Nucleus accumbens (tissue), 56 donors: ENCODE measurements at regions not wholly inside any gene's neighbourhood (a gene's known extent, or its start where the extent isn't known, plus 50 kb on each side); places are given as distances from the start of the nearest gene placed in this dataset.

Experiments
- DNase-seq, 56 donors: peaks; one replicate each; lab custom pipeline; 2025; lab: John Stamatoyannopoulos, UW

GRCh38 chr1:98336472-98337083 lies 324.9 kb upstream of the SNX7 start:
- no peak for DNase-seq

DNA sequence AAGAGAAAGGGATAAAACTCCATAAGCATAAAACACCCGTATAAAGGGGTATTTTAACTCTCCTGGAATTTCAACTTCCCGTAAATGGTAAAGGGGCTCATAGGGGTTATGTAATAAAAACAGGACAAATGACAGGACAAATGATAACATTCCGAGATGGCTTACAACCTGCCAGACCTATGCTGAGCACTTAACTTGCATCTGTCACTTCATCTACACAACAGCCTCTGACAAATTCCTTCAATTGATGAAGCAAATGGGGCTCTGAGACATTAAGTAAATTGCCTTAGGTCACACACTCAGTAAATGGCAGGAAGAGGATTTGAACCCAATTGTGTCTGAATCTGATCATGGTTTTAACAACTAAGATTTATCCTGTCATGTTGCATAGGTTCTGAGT lies 327.6 kb upstream of the SNX7 start:
- no peak for DNase-seq

DNA sequence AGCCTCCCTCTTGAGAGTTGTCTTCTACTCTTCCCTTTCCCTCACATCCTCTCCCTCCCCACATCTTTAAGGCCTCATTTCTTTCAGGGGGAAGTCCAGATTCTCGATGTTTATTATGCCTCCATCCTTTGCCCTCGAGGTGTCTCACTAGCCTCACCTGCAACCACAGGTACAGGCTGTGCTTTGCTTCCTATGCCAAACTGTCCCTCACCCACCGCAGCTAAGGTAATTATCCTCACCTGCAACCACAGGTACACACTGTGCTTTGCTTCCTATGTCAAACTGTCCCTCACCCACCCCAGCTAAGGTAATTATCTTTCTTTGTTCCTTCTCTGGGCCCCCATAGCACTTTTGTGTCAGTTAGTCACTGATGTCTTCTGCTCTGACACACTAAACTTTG lies 328.1 kb upstream of the SNX7 start:
- no peak for DNase-seq

DNA sequence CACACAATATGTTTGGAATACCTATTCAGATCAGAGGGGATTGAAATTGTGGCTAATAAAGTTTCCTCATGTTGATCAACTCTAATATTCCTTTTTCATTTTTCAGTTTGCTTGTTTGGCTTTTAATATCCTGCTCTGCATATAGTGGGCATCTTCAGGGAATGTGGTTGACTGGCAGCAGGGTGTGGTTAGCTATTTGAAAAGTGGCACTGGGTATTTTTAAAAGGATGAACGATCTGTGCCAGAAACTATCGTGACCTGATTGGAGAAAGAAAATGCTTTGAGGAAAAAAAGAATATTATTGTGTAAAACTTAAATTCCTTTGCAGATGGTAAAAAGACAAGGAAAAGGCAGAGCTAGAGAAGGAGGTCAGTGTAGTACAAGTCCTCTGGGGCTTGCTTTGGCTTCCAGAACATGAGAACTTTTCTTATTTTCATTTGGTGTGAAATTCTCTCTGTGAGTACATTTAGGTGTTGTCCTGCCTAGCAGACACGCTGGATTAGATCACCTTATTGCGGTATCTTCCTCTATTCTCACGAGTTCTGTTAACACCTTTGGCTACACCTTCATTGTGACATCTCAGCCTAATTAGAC lies 329.7 kb upstream of the SNX7 start:
- DNase-seq: no peak

DNA sequence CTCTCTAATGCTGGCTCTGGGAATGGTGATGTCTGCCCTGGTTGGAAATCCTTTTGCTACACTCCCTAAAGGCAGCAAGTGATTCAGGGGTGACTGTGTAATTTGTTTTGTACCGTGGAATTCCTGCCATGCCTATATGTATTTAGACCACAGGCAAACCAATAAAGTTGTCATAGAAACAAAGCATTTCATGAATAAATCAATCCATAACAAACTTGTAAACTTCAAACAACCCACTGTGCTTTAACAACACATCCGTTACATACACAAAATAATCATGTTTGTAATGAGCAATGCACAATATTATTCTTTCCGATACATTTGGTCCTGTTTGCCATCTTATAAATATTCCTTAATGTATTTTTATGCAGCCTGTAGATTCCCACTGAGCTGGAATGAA lies 330.3 kb upstream of the SNX7 start:
- DNase-seq: no peak

DNA sequence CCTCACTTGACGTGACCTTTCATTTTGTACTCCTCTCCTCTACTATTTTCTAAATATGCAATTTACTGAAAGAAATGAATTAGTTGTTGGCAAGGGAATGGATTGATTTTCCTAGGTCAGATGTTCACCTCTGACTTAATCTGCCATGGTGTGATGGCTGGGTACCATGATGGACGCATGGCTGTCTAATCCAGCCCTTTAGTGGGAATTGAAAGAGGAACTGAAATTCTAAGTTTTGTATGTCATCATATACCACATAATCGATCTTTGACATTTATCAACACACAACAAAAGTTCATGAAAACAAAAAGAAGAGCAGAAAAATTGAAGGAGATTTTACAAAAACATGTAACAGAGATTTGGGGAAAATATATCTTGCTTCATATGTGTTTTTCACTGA lies 331.3 kb upstream of the SNX7 start:
- DNase-seq: no peak

DNA sequence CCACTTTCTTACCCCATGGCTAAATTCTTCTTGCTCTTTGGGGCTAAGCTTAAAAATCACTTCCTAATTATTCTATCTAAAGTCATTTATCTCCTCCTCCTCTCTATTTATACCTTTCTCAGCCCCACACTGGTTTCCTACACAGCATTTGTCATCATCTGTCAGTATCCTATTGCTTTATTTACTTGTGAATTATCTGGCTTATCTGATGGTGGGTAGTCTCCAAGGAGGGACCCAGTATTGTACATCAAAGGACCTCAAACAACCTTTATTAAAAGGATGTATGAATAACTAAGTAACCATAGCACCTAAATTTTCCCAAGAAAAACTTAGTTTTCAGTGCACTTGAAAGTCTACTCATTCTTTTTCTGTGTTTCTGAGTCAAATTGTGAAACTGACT lies 332.7 kb upstream of the SNX7 start:
- no peak for DNase-seq

DNA sequence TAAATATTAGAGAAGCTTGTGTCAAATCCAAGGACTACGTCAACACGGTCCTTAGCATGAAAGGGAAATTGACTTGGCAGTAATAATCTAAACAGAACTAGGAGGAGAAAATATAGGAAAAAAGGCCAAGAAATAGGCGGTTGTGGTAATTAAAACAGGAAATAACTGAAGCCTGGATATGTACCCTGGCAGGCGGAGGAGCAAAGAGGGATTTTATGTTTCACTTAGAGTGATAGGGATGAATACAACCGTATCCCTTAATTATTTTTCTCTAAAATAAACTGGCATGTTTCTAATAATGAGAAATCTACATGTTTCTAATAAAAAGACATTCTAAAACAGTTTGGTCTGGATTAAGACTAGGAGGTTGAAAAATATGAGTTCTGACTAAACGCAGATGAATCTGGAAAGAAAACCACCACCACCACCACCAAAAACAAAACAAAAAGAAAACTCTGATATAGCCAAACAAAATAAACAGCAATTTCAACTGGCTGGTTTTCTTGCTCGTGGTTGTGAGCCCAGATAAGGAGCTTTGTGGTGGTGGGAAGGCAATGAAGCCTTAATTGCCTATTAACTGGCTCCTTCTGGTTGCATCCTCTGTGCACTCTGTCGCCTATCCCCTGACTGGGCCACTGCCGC lies 334.2 kb upstream of the SNX7 start:
- no peak for DNase-seq

DNA sequence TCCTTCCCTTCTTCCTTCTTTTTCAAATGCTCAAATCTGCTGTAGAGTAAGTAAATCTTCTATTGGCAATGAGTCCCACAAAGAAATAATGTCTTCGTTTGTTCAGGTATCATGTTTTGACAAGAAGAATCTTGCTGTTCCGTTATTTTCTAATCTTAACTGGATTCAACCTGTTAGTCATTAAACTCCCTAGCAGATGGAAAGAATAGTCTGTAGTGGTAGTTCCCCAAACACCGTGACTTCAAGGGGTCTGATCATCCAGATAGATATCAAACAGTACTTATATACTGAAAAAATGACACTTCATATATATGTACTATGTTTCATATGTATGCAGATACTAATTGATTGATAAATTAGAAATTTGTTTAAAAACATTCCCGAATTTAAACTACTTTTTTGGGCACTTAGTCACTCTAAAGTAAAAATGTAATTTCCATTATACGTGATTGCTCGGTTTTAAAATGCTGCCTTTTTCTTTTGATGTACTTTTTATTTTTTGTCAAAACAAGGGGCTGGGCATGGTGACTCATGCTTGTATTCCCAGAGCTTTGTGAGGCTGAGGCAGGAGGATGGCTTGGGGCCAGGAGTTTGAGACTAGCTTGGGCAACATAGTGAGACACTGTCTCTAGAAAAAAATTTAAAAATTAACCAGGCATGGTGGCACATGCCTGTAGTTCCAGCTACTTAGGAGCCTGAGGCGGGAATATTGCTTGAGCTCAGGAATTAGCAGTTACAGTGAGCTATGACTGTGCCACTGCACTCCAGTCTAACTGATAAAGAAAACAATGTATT lies 335.7 kb upstream of the SNX7 start:
- DNase-seq: peak in 4 of 56 donors; percentile 1 to 43 (median 9)

- DNase-seq: no peak
These were observed 337.6 kb upstream of the SNX7 start for GRCh38 chr1:98323906-98324358.

DNA sequence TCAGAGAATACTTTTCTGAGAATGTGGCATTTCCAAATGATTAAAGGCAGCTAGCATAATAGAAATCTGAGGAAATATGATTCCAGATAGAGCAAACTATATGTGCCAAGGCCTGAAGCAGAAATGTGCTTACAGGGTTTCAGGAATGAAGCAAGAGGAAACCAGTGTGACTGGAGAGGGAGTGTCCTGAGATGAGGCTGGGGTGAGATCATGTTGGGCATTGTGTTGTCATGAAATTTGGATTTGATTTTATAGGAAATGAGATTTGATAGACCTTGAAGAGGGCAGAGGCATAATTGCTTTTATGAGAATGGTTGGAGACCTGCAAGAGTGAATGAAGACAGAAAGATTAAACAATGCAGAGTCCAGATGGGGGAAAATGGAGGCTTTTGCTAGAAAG lies 338.1 kb upstream of the SNX7 start:
- DNase-seq: no peak

- DNase-seq: no peak
These were observed 338.6 kb upstream of the SNX7 start for GRCh38 chr1:98322966-98323365.

GRCh38 chr1:98322086-98322485 lies 339.4 kb upstream of the SNX7 start:
- no peak for DNase-seq

GRCh38 chr1:98321191-98321590 lies 340.3 kb upstream of the SNX7 start:
- DNase-seq: no peak

DNA sequence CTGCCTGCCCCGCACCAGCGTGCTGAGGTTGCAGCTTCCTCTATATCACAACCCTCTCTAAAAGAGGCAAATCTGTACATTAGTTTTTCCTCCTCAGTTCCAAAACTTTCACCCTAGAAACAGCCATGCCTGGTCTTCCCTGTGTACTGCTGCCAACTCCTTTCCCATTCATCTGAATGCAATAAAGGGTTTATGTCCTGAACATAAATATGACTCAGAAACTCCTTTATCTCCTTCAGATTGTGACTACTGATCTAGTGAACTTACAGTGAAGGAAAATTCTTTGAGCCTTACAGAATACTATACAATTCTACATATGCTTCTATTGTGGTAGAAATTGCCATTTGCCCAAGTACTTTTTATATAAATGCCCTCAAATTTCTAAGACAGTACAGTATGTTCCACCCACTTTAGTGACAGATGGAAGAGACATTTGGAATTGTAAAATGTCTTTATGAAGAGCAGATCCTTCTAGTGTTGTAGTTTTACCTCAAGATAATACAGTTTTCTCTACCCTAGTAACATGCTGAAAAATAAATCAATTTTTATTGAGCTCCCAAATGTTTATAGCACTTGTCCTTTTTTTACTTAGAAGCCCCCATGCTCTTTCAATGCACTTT lies 345.1 kb upstream of the SNX7 start:
- DNase-seq: no peak

GRCh38 chr1:98315309-98315708 lies 346.2 kb upstream of the SNX7 start:
- DNase-seq: no peak

DNA sequence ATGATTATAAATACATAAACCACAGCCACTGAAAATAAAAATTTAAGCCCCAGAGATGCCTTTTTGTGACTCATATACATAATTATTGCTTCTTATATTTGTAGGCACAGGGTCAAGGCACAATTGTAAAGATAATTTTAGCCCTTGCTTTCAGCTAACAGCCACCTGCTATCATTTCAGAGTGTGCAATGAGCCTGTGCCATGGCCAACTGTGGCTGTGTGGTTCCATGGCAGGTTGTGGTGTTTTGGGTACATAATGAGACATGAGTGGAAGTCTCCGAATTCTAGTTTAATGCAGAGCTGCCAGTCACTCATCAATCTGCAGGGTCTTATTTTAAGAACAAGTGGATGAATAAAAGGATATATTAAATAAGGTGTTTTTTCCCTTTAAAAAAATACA lies 346.9 kb upstream of the SNX7 start:
- DNase-seq: no peak

DNA sequence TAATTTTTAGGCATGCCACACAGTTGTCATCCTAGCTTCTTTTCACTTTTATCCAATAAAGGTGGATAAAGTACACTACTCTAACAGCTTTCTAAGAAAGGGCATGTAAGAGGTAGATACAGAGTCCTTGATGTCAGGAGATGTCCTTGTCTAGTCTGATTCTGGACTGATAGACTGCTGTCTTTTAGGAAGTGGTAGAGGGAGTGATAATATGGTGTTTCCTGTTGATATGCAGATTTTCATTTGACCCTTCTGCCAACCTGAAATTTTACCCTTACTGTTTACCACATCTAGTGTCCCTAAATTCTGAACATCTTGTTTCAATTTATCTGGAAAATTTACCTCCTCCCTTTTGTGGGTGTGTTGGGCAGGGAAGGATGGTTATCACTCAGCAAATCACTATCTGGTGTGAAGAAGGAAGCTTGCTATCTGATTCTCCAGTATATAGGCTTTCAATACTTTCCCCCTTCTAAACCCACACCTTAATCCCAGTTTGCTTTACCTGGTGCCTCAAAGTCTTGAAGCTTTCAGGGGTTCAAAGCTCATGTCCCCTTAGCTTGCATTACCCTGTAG lies 354.9 kb upstream of the SNX7 start:
- DNase-seq: no peak

DNA sequence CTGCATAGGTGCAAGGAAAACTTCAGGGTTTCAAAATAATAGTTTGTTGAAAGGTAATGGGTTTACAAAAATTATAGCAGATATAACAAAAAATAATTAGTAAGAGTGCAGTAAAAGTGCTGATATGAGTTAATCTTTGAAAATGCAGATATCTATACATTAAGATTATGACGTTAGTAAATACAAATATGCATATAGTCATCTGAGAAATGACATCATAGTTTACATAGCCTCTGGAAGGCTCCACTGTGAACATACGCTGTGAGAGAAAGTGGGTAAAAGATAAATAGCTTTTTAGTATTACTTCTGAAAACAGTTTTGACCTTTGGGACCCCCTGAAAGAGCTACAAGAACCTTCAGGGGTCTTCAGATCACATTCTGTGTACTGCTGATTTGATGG lies 356.2 kb upstream of the SNX7 start:
- DNase-seq: no peak

- DNase-seq: no peak
These were observed 356.6 kb upstream of the SNX7 start for GRCh38 chr1:98304888-98305287.

GRCh38 chr1:98299861-98300260 lies 361.7 kb upstream of the SNX7 start:
- no peak for DNase-seq
